ENCODE measurements at regions not wholly inside any gene's neighbourhood (a gene's known extent, or its start where the extent isn't known, plus 50 kb on each side); places are given as distances from the start of the nearest gene placed in this dataset.
A peak's percentile ranks its signal among the peaks of the same experiment; 100 is the strongest.

- H3K18ac ChIP-seq (ENCODE audit: low read depth, low read length), result no peak overlapping the region
- H3K27ac ChIP-seq (ENCODE audit: insufficient read depth, low read length), result no peak overlapping the region
- no peaks in the 10 kb centered on the region for H3K27me3 ChIP-seq (ENCODE audit: control insufficient read depth, insufficient read depth, low read length)
- no peak overlapping the region for H2BK15ac ChIP-seq (ENCODE audit: low read depth, low read length)
- no TSS peak for BruUV-seq (replicated peaks)
- H4K5ac ChIP-seq (ENCODE audit: low read depth, low read length), result 0 out of 2 replicates have a peak overlapping the region, but pooled peaks have one; percentile 22
- H3K36me3 ChIP-seq (ENCODE audit: control insufficient read depth, insufficient read depth, low read length), result no peaks in the 10 kb centered on the region
- H3K23ac ChIP-seq (ENCODE audit: low read depth, low read length), result no peak overlapping the region
- 0 out of 2 replicates have a peak overlapping the region, but pooled peaks have one; percentile 16 for H3K4ac ChIP-seq (ENCODE audit: low read depth, low read length)
- no peak overlapping the region for H4K91ac ChIP-seq (ENCODE audit: insufficient read depth, low read depth, low read length)
- no peak overlapping the region for H4K8ac ChIP-seq (ENCODE audit: low read depth in 2 of 2, low read length in 2 of 2)
- no peak overlapping the region for H3K56ac ChIP-seq (ENCODE audit: extremely low read depth, insufficient read depth, low read length)
- CTCF ChIA-PET, result no interaction called here
- H3K4me2 ChIP-seq (ENCODE audit: low read depth, low read length), result no peak overlapping the region
- intact Hi-C loops (cut with micrococcal nuclease), result loop anchor here (5.0 kb wide), 1 partner anchor 45 kb away; no protein-coding TSS in a partner anchor
- POLR2A ChIA-PET (ENCODE audit: unreplicated experiment), result no interaction called here
- H2AFZ ChIP-seq (replicated peaks; ENCODE audit: low read length, poor library complexity), result peak overlapping the region; percentile 18
- ATAC-seq (ENCODE audit: low read depth) (no peak), DNase-seq (peak; percentile 36)
- in situ Hi-C loops (cut with MboI; ENCODE audit: low sequenced_read_pairs), result no loop called here
- H3K14ac ChIP-seq (replicated peaks; ENCODE audit: low read depth, low read length), result 0 out of 2 replicates have a peak overlapping the region, but pooled peaks have one; percentile 1
- no peaks in the 10 kb centered on the region for H3K79me1 ChIP-seq (ENCODE audit: low read depth in 1 of 2, low read length in 2 of 2)
- H2BK20ac ChIP-seq (ENCODE audit: low read depth, low read length), result no peak overlapping the region
- no peak overlapping the region for H2BK120ac ChIP-seq (ENCODE audit: low read depth, low read length)
- H2BK5ac ChIP-seq (ENCODE audit: low read depth, low read length, poor library complexity, severe bottlenecking), result no peak overlapping the region
- no peaks in the 10 kb centered on the region for H3K9me3 ChIP-seq (ENCODE audit: control insufficient read depth, insufficient read depth, low read length)
- no peak overlapping the region for H3K4me3 ChIP-seq (ENCODE audit: insufficient read depth, low read depth, low read length)
- peaks cover 2% of the 10 kb centered on the region; the same call in 1 of the 2 replicates for H4K20me1 ChIP-seq (ENCODE audit: insufficient read depth, low read length)
- H3K4me1 ChIP-seq (ENCODE audit: control insufficient read depth, insufficient read depth, low read length), result peaks cover 17% of the 10 kb centered on the region
- dilution Hi-C loops (cut with HindIII; ENCODE audit: low sequenced_read_pairs, unreplicated experiment), result no loop called here
- peak overlapping the region; percentile 15; the same call in 1 of the 2 replicates for H2AK5ac ChIP-seq (ENCODE audit: low read depth, low read length)
- H3K9me1 ChIP-seq (ENCODE audit: insufficient read depth, low read length), result peaks cover 12% of the 10 kb centered on the region
- TF ChIP-seq NFE2L2 (IDR thresholded peaks at IDR 0.05; ENCODE audit: low read depth, low read length) (peak; percentile 54; the same call in 1 of the 2 replicates), SMC3 (IDR thresholded peaks at IDR 0.05; ENCODE audit: low read depth, low read length) (no peak)
- 93% methylated on average over 3 of the region's 7 CpGs; no CpG with 5 or more reads in 1 of the 2 experiments for WGBS, 2 experiments (ENCODE audit: extremely low coverage in 2 of 2, insufficient read length in 1 of 2)
- no peak overlapping the region for H2AK9ac ChIP-seq (replicated peaks; ENCODE audit: low read depth, low read length, poor library complexity)
- H3K9ac ChIP-seq (ENCODE audit: low read depth, low read length), result no peak overlapping the region
Observed at GRCh38 chr1:115192200-115192767, 103.0 kb upstream of the TSPAN2 start.
